SU-DHL-6 (cell line): ENCODE measurements at regions not wholly inside any gene's neighbourhood (a gene's known extent, or its start where the extent isn't known, plus 50 kb on each side); places are given as distances from the start of the nearest gene placed in this dataset.

ENCODE experiments used
- H2AFZ ChIP-seq: fragments of 200-600 bp; sonication (generic); 2 replicates; pipeline ENCODE4 v1.6.1; 2014; ENCODE audit warnings: low read depth, mild to moderate bottlenecking, moderate library complexity, mixed read lengths, antibody characterized with exemption, low read length; ENCODE audit not compliant: severe bottlenecking
- H3F3A ChIP-seq: fragments of 200-600 bp; shearing (Covaris generic); 2 replicates; pipeline ENCODE4 v1.6.0; 2016; ENCODE audit warnings: antibody characterized with exemption, mild to moderate bottlenecking; ENCODE audit not compliant: insufficient read depth
- H3K27ac ChIP-seq: fragments of 200-600 bp; sonication (generic); 2 replicates; pipeline ENCODE4 v1.5.1; 2016; ENCODE audit warnings: low read depth, mild to moderate bottlenecking, low read length, moderate library complexity, mixed read lengths
- H3K27me3 ChIP-seq: fragments of 200-600 bp; sonication (generic), shearing (Covaris generic); 2 replicates; pipeline ENCODE4 v1.6.0; 2014; ENCODE audit warnings: mild to moderate bottlenecking, low read length
- H3K36me3 ChIP-seq: fragments of 200-600 bp; sonication (generic); 2 replicates; pipeline ENCODE4 v1.6.1; 2014; ENCODE audit warnings: mild to moderate bottlenecking, low read length, mixed read lengths
- H3K4me2 ChIP-seq: fragments of 300-600, 200-600 bp; shearing (Covaris generic), sonication (generic); 2 replicates; pipeline ENCODE4 v1.6.0; 2014; ENCODE audit warnings: low read length, low read depth, mild to moderate bottlenecking; ENCODE audit not compliant: poor library complexity, severe bottlenecking
- H3K4me3 ChIP-seq: fragments of 200-600 bp; sonication (generic); 2 replicates; pipeline ENCODE4 v1.5.1; 2014; ENCODE audit warnings: antibody characterized with exemption, low read length, mild to moderate bottlenecking, mixed read lengths; ENCODE audit not compliant: insufficient read depth, poor library complexity, severe bottlenecking
- H3K79me2 ChIP-seq: fragments of 200-600 bp; sonication (generic); 2 replicates; pipeline ENCODE4 v1.6.1; 2014; ENCODE audit warnings: mild to moderate bottlenecking, low read length, moderate library complexity; ENCODE audit not compliant: insufficient read depth
- H3K9ac ChIP-seq: fragments of 200-600 bp; sonication (generic); 2 replicates; pipeline ENCODE4 v1.7.0; 2014; ENCODE audit warnings: mild to moderate bottlenecking, low read length
- H3K9me2 ChIP-seq: fragments of 200-600 bp; sonication (generic); replicated peaks from 2 replicates; pipeline ENCODE4 v1.6.1; 2014; ENCODE audit warnings: low read length; ENCODE audit not compliant: insufficient read depth
- H3K9me3 ChIP-seq: fragments of 200-600 bp; sonication (generic); 2 replicates; pipeline ENCODE4 v1.6.1; 2014; ENCODE audit warnings: low read length, mixed read lengths; ENCODE audit not compliant: insufficient read depth
- H4K20me1 ChIP-seq: fragments of 200-600 bp; sonication (generic); 2 replicates; pipeline ENCODE4 v1.6.1; 2014; ENCODE audit warnings: low read depth, mild to moderate bottlenecking, antibody characterized with exemption, low read length, moderate library complexity, mixed read lengths
- EZH2phosphoT487 ChIP-seq: fragments of 200-600 bp; sonication (generic), shearing (Covaris generic); conservative IDR thresholded peaks from 2 replicates; pipeline ENCODE4 v1.6.1; 2018; ENCODE audit warnings: mild to moderate bottlenecking, antibody characterized with exemption, low read length, moderate library complexity, mixed read lengths
- TF ChIP-seq, protein P1 (sequence below): fragments of 200-600 bp; sonication (generic); IDR thresholded peaks from one replicate; pipeline ENCODE4 v1.5.1; 2017; ENCODE audit warnings: antibody characterized with exemption, mild to moderate bottlenecking, low read length, moderate library complexity; ENCODE audit not compliant: insufficient read depth, poor library complexity, severe bottlenecking

GRCh38 chr16:73529303-73530012 lies 481.5 kb upstream of the ZFHX3 start:
- Histone ChIP-seq H3K9ac (no peak overlapping the region), H4K20me1 (no peaks in the 10 kb centered on the region), H2AFZ (no peak overlapping the region), H3K4me2 (no peak overlapping the region), H3K27me3 (no peaks in the 10 kb centered on the region), H3K27ac (no peak overlapping the region), H3K9me3 (no peaks in the 10 kb centered on the region), H3K79me2 (no peaks in the 10 kb centered on the region), H3K4me3 (no peak overlapping the region), H3K9me2 (no peaks in the 10 kb centered on the region), H3F3A (no peaks in the 10 kb centered on the region), H3K36me3 (no peaks in the 10 kb centered on the region)
- TF ChIP-seq, protein P1, sequence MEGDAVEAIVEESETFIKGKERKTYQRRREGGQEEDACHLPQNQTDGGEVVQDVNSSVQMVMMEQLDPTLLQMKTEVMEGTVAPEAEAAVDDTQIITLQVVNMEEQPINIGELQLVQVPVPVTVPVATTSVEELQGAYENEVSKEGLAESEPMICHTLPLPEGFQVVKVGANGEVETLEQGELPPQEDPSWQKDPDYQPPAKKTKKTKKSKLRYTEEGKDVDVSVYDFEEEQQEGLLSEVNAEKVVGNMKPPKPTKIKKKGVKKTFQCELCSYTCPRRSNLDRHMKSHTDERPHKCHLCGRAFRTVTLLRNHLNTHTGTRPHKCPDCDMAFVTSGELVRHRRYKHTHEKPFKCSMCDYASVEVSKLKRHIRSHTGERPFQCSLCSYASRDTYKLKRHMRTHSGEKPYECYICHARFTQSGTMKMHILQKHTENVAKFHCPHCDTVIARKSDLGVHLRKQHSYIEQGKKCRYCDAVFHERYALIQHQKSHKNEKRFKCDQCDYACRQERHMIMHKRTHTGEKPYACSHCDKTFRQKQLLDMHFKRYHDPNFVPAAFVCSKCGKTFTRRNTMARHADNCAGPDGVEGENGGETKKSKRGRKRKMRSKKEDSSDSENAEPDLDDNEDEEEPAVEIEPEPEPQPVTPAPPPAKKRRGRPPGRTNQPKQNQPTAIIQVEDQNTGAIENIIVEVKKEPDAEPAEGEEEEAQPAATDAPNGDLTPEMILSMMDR: no peak
- no peak for TF ChIP-seq EZH2phosphoT487

- no peaks in the 10 kb centered on the region for H3F3A ChIP-seq
- H3K4me3 ChIP-seq: no peak overlapping the region
- H3K9me3 ChIP-seq: no peaks in the 10 kb centered on the region
- H3K4me2 ChIP-seq: no peak overlapping the region
- H3K27me3 ChIP-seq: no peaks in the 10 kb centered on the region
- H4K20me1 ChIP-seq: no peaks in the 10 kb centered on the region
- no peak overlapping the region for H3K27ac ChIP-seq
- H2AFZ ChIP-seq: no peak overlapping the region
- no peak for TF ChIP-seq EZH2phosphoT487
- TF ChIP-seq, protein P1: no peak
- no peaks in the 10 kb centered on the region for H3K36me3 ChIP-seq
- no peaks in the 10 kb centered on the region for H3K9me2 ChIP-seq
- no peak overlapping the region for H3K9ac ChIP-seq
- no peaks in the 10 kb centered on the region for H3K79me2 ChIP-seq
These were observed 479.3 kb upstream of the ZFHX3 start for GRCh38 chr16:73527187-73527586.

- no peaks in the 10 kb centered on the region for H3K27me3 ChIP-seq
- H3F3A ChIP-seq: no peaks in the 10 kb centered on the region
- no peak overlapping the region for H2AFZ ChIP-seq
- H3K4me2 ChIP-seq: no peak overlapping the region
- H3K79me2 ChIP-seq: no peaks in the 10 kb centered on the region
- no peaks in the 10 kb centered on the region for H3K9me3 ChIP-seq
- no peak overlapping the region for H3K27ac ChIP-seq
- no peaks in the 10 kb centered on the region for H3K9me2 ChIP-seq
- H3K9ac ChIP-seq: no peak overlapping the region
- H3K4me3 ChIP-seq: no peak overlapping the region
- TF ChIP-seq EZH2phosphoT487: no peak
- TF ChIP-seq, protein P1: no peak
- H4K20me1 ChIP-seq: no peaks in the 10 kb centered on the region
- no peaks in the 10 kb centered on the region for H3K36me3 ChIP-seq
These were observed 478.3 kb upstream of the ZFHX3 start for GRCh38 chr16:73526011-73526804.
